ENCODE measurements at regions not wholly inside any gene's neighbourhood (a gene's known extent, or its start where the extent isn't known, plus 50 kb on each side); places are given as distances from the start of the nearest gene placed in this dataset.

GRCh38 chr6:8342241-8342819, 93.0 kb downstream of the SLC35B3 start:
- Histone ChIP-seq H4K20me1 (ENCODE audit: insufficient read depth, low read length) (no peaks in the 10 kb centered on the region), H3K9me3 (replicated peaks in 1 of 2; ENCODE audit: control insufficient read depth in 1 of 2, insufficient read depth in 1 of 2, low read length in 2 of 2) (peaks cover 0 to 8% of the 10 kb centered on the region in 2 donors), H3K9ac (ENCODE audit: insufficient read depth, low read length, poor library complexity, severe bottlenecking) (no peak overlapping the region), H3K27ac (ENCODE audit: low read depth in 1 of 2, low read length in 2 of 2) (no peak overlapping the region), H3K4me1 (ENCODE audit: control insufficient read depth in 1 of 2, insufficient read depth in 2 of 2, low read length in 2 of 2) (no peaks in the 10 kb centered on the region), H3K4me2 (replicated peaks; ENCODE audit: extremely low read depth, low read length, poor library complexity, severe bottlenecking) (no peak overlapping the region), H3K4me3 (replicated peaks in 1 of 3; ENCODE audit: low read depth in 2 of 3, low read length in 3 of 3) (no peak overlapping the region), H3K27me3 (ENCODE audit: control insufficient read depth in 2 of 2, insufficient read depth in 2 of 2, low read length in 2 of 2) (no peaks in the 10 kb centered on the region), H3K36me3 (replicated peaks in 1 of 2; ENCODE audit: control insufficient read depth in 1 of 2, insufficient read depth in 2 of 2, low read length in 2 of 2) (no peaks in the 10 kb centered on the region), H2AFZ (ENCODE audit: insufficient read depth, low read depth, low read length, poor library complexity, severe bottlenecking) (no peak overlapping the region), H3K79me2 (ENCODE audit: insufficient read depth, low read length) (no peaks in the 10 kb centered on the region)
- no peak for TF ChIP-seq CTCF (IDR thresholded peaks at IDR 0.05)
- Mint-ChIP-seq H3K27ac (no peak overlapping the region), H3K4me1 (no peaks in the 10 kb centered on the region), H3K4me3 (no peak overlapping the region), H3K9me3 (peaks cover 0 to 12% (median 2%) of the 10 kb centered on the region in 7 donors), H3K36me3 (no peaks in the 10 kb centered on the region), H3K27me3 (ENCODE audit: low read depth in 3 of 3) (peaks cover 0 to 2% (median 0%) of the 10 kb centered on the region in 3 donors)
- DNase-seq = no peak
- intact Hi-C loops (cut with micrococcal nuclease) = no loop called here
- WGBS (ENCODE audit: insufficient coverage) = 70% methylated on average over 7 of the region's 10 CpGs

GRCh38 chr6:8337147-8337546, 98.2 kb downstream of the SLC35B3 start:
- intact Hi-C loops (cut with micrococcal nuclease) = no loop called here
- no peak for TF ChIP-seq CTCF (IDR thresholded peaks at IDR 0.05)

More at GRCh38 chr6:8337147-8337546, 98.2 kb downstream of the SLC35B3 start:
- no peak overlapping the region for H3K9ac ChIP-seq (ENCODE audit: insufficient read depth, low read length, poor library complexity, severe bottlenecking)
- H2AFZ ChIP-seq (ENCODE audit: insufficient read depth, low read depth, low read length, poor library complexity, severe bottlenecking) = no peak overlapping the region
- H3K36me3 ChIP-seq (replicated peaks in 1 of 2; ENCODE audit: control insufficient read depth in 1 of 2, insufficient read depth in 2 of 2, low read length in 2 of 2) = no peaks in the 10 kb centered on the region
- WGBS (ENCODE audit: insufficient coverage) = 53% methylated on average over 3 of the region's 4 CpGs
- no peak overlapping the region for H3K4me3 ChIP-seq (replicated peaks in 1 of 3; ENCODE audit: low read depth in 2 of 3, low read length in 3 of 3)
- H4K20me1 ChIP-seq (ENCODE audit: insufficient read depth, low read length) = no peaks in the 10 kb centered on the region
- H3K27ac ChIP-seq (ENCODE audit: low read depth in 1 of 2, low read length in 2 of 2) = no peak overlapping the region
- H3K9me3 Mint-ChIP-seq = peaks cover 0 to 2% (median 0%) of the 10 kb centered on the region in 7 donors
- no peak overlapping the region for H3K4me3 Mint-ChIP-seq
- no peaks in the 10 kb centered on the region for H3K27me3 ChIP-seq (ENCODE audit: control insufficient read depth in 2 of 2, insufficient read depth in 2 of 2, low read length in 2 of 2)
- no peaks in the 10 kb centered on the region for H3K36me3 Mint-ChIP-seq
- H3K27ac Mint-ChIP-seq = no peak overlapping the region
- H3K4me1 ChIP-seq (ENCODE audit: control insufficient read depth in 1 of 2, insufficient read depth in 2 of 2, low read length in 2 of 2) = no peaks in the 10 kb centered on the region
- no peaks in the 10 kb centered on the region for H3K27me3 Mint-ChIP-seq (ENCODE audit: low read depth in 3 of 3)
- H3K79me2 ChIP-seq (ENCODE audit: insufficient read depth, low read length) = no peaks in the 10 kb centered on the region
- H3K4me1 Mint-ChIP-seq = no peaks in the 10 kb centered on the region
- no peak for DNase-seq
- no peaks in the 10 kb centered on the region for H3K9me3 ChIP-seq (replicated peaks in 1 of 2; ENCODE audit: control insufficient read depth in 1 of 2, insufficient read depth in 1 of 2, low read length in 2 of 2)
- H3K4me2 ChIP-seq (replicated peaks; ENCODE audit: extremely low read depth, low read length, poor library complexity, severe bottlenecking) = no peak overlapping the region
